Psoas muscle (tissue), 7 donors: ENCODE measurements at regions not wholly inside any gene's neighbourhood (a gene's known extent, or its start where the extent isn't known, plus 50 kb on each side); places are given as distances from the start of the nearest gene placed in this dataset.

Source experiments
- ATAC-seq, 4 donors: fragments of 200-7000 bp; cut with Tn5 transposase; one replicate each; pipeline ENCODE4 v1.9.1; 2020; ENCODE audit warnings: moderate library complexity in 3 of 4, mild to moderate bottlenecking in 2 of 4
- DNase-seq, 2 donors: peaks; one replicate each; pipeline ENCODE4 v3.0.0-alpha.2; 2020
- H3K27ac ChIP-seq: fragments of 200-600 bp; one replicate; pipeline ENCODE4 v1.8.0; 2022
- H3K27me3 ChIP-seq, 3 donors: fragments of 200-600 bp in 1 of 3; one replicate each; pipeline versions ENCODE4 v1.6.1 to v1.8.0; 2013 to 2022; ENCODE audit warnings: low read length in 2 of 3, mild to moderate bottlenecking in 2 of 3, moderate library complexity in 1 of 3; ENCODE audit not compliant: insufficient read depth in 3 of 3
- H3K36me3 ChIP-seq, 2 donors: fragments of 200-600 bp in 1 of 2; one replicate each; pipeline versions ENCODE4 v1.6.1 to v1.8.0; 2013 to 2022; ENCODE audit warnings: low read depth in 1 of 2, mild to moderate bottlenecking in 1 of 2, moderate library complexity in 1 of 2; ENCODE audit not compliant: insufficient read depth in 1 of 2
- H3K4me1 ChIP-seq: fragments of 200-600 bp; one replicate; pipeline ENCODE4 v1.8.0; 2022
- H3K4me3 ChIP-seq: fragments of 200-600 bp; one replicate; pipeline ENCODE4 v1.8.0; 2022; ENCODE audit warnings: mild to moderate bottlenecking
- H3K9me3 ChIP-seq: fragments of 200-600 bp; one replicate; pipeline ENCODE4 v1.8.0; 2022
- WGBS, 3 donors: extraction: QIAGEN DNeasy Blood & Tissue Kit; methylation state at CpG; one replicate each; pipeline versions ENCODE4 v1.1.6 to v1.1.7; 2013; 5-methylcytosine and 5-hydroxymethylcytosine counted together
- intact Hi-C, 2 donors: fragments of 100-400 bp; cut with DNase I; formaldehyde crosslinking; loops; one replicate each; pipeline versions ENCODE4 v1.11.0 to v1.14.2; 2022
- TF ChIP-seq, protein P1 (sequence below): fragments of 200-600 bp; IDR thresholded peaks from one replicate; pipeline ENCODE4 v1.8.0; 2022; ENCODE audit warnings: antibody characterized with exemption
- donor health status: healthy with polysubstance abuse.
- donor health status: DM: no; HTN: no; CAD: no; lungs with moderate emphysema.
- donor health status: Bipolar disorder and iron deficiency.
- donor health status: healthy.
- donor health status: DM: yes; HTN: yes; CAD: no.
- donor health status: DM: no; HTN: no; CAD: no.
- donor health status: DM: yes; HTN: yes; CAD: no.

- Histone ChIP-seq H3K4me1 (no peaks in the 10 kb centered on the region), H3K36me3 (no peaks in the 10 kb centered on the region), H3K4me3 (no peak overlapping the region), H3K27ac (no peak overlapping the region), H3K9me3 (no peaks in the 10 kb centered on the region), H3K27me3 (no peaks in the 10 kb centered on the region)
- ATAC-seq, result no peak
- intact Hi-C loops, result no loop called here
- WGBS, 3 donors, result 80 to 89% (median 86%) methylated on average over 1 of the region's 1 CpG
- TF ChIP-seq, protein P1, sequence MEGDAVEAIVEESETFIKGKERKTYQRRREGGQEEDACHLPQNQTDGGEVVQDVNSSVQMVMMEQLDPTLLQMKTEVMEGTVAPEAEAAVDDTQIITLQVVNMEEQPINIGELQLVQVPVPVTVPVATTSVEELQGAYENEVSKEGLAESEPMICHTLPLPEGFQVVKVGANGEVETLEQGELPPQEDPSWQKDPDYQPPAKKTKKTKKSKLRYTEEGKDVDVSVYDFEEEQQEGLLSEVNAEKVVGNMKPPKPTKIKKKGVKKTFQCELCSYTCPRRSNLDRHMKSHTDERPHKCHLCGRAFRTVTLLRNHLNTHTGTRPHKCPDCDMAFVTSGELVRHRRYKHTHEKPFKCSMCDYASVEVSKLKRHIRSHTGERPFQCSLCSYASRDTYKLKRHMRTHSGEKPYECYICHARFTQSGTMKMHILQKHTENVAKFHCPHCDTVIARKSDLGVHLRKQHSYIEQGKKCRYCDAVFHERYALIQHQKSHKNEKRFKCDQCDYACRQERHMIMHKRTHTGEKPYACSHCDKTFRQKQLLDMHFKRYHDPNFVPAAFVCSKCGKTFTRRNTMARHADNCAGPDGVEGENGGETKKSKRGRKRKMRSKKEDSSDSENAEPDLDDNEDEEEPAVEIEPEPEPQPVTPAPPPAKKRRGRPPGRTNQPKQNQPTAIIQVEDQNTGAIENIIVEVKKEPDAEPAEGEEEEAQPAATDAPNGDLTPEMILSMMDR, result no peak
- DNase-seq, result no peak
Observed at GRCh38 chr5:166648736-166649135, 1642.7 kb upstream of the WWC1 start.

DNA sequence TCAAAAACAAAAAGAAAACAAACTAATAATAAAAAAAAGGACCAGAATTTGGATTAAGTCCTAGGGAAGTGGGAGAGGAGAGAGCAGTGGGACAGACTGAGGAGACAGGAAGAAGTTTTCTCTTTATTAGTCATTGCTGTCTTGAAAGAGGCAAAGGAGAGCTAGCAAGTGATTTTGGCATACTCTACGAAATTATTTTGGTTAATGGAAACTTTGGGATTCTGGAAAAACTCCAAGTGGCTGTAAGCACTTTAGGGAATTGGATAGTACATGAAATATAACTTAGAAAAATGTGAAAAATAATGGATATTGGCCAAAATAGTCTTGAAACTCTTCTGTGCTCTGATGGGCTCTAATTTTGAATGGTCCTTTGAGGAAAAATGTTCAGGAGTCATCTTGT lies 1641.8 kb upstream of the WWC1 start:
- TF ChIP-seq, protein P1, result no peak
- 20 to 23% (median 20%) methylated on average over 1 of the region's 1 CpG for WGBS, 3 donors

DNA sequence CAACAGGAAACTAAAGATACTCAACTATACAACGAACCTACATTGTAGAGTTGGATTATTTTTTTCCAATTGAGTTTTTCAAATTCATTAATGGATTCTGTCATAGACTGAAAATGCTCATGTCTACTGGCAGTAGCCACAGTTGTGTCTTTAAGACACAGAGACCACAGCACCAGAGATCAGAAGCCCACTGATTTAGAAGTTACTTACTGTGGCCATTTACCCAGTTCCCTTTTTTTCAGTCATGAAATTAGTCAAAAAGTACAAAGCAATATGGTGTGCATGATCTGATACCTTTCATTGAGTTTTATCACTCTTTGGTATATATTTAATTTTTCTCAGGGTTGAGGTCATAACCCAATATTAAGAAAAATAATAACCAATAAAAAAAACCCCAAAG lies 1640.2 kb upstream of the WWC1 start:
- H3K27me3 ChIP-seq, result no peaks in the 10 kb centered on the region
- no peak overlapping the region for H3K27ac ChIP-seq
- TF ChIP-seq, protein P1, result no peak
- H3K9me3 ChIP-seq, result no peaks in the 10 kb centered on the region
- intact Hi-C loops, result no loop called here
- no peaks in the 10 kb centered on the region for H3K36me3 ChIP-seq
- H3K4me1 ChIP-seq, result no peaks in the 10 kb centered on the region
- H3K4me3 ChIP-seq, result no peak overlapping the region
- no peak for ATAC-seq
- DNase-seq, result no peak
- 54 to 63% (median 60%) methylated on average over 1 of the region's 1 CpG for WGBS, 3 donors

More for the DNA sequence above, 1641.8 kb upstream of the WWC1 start:
- intact Hi-C loops, result no loop called here
- Histone ChIP-seq H3K27me3 (no peaks in the 10 kb centered on the region), H3K36me3 (no peaks in the 10 kb centered on the region), H3K27ac (no peak overlapping the region), H3K4me3 (no peak overlapping the region), H3K9me3 (no peaks in the 10 kb centered on the region), H3K4me1 (no peaks in the 10 kb centered on the region)
- DNase-seq (no peak), ATAC-seq (no peak)

GRCh38 chr5:166671811-166672210 lies 1619.6 kb upstream of the WWC1 start:
- TF ChIP-seq, protein P1, result no peak
- Histone ChIP-seq H3K4me3 (no peak overlapping the region), H3K4me1 (no peaks in the 10 kb centered on the region), H3K9me3 (no peaks in the 10 kb centered on the region), H3K36me3 (no peaks in the 10 kb centered on the region), H3K27me3 (no peaks in the 10 kb centered on the region), H3K27ac (no peak overlapping the region)
- intact Hi-C loops, result no loop called here
- 18 to 28% (median 26%) methylated on average over 1 of the region's 1 CpG for WGBS, 3 donors
- ATAC-seq, result no peak
- no peak for DNase-seq

DNA sequence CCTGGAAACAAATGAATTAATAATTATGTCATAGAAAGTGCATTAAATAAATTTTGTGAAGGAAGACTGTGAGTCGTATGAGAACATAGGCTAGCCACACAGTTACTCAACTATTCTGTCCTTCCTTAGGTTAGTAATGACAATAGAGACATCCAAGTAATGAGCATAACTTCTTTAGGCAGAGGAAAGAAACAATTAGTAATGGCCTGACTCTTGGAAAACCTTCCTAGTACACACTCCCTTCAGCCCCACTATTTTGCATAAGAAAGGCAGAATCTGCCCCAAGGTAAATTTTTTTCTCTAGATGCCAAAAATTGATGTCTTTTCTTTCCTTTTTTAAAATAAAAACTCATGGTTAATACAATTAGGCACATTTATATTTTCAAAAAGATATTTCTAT lies 1619.0 kb upstream of the WWC1 start:
- ATAC-seq, result no peak
- intact Hi-C loops, result no loop called here

More for the DNA sequence above, 1619.0 kb upstream of the WWC1 start:
- 71 to 85% (median 73%) methylated on average over 1 of the region's 1 CpG for WGBS, 3 donors
- H3K4me3 ChIP-seq, result no peak overlapping the region
- DNase-seq, result no peak
- H3K4me1 ChIP-seq, result no peaks in the 10 kb centered on the region
- TF ChIP-seq, protein P1, result no peak
- no peaks in the 10 kb centered on the region for H3K9me3 ChIP-seq
- no peak overlapping the region for H3K27ac ChIP-seq
- H3K36me3 ChIP-seq, result no peaks in the 10 kb centered on the region
- no peaks in the 10 kb centered on the region for H3K27me3 ChIP-seq
